Peyer's patch (tissue), 4 donors: ENCODE measurements at regions not wholly inside any gene's neighbourhood (a gene's known extent, or its start where the extent isn't known, plus 50 kb on each side); places are given as distances from the start of the nearest gene placed in this dataset.

Source experiments
- CTCF ChIP-seq, 6 experiments: fragments of 450-650 bp in 4 of 6; fragments of 200-600 bp in 2 of 6; sonication (generic) in 1 of 6; IDR thresholded peaks; one replicate each; pipeline ENCODE4 v1.5.1; 2017 to 2019; ENCODE audit warnings: antibody characterized with exemption in 6 of 6, mild to moderate bottlenecking in 3 of 6, moderate library complexity in 1 of 6
- POLR2A ChIP-seq, 2 donors: fragments of 450-650 bp; IDR thresholded peaks; one replicate each; pipeline ENCODE4 v1.5.1; 2017; ENCODE audit warnings: antibody characterized with exemption in 2 of 2, mild to moderate bottlenecking in 2 of 2, moderate library complexity in 2 of 2

- TF ChIP-seq CTCF (IDR thresholded peaks at IDR 0.05) (no peak), POLR2A (IDR thresholded peaks at IDR 0.05) (no peak)
These were observed 258.9 kb upstream of the IRX2 start for GRCh38 chr5:3010301-3010952.
